Keratinocyte (primary cell): ENCODE measurements at regions not wholly inside any gene's neighbourhood (a gene's known extent, or its start where the extent isn't known, plus 50 kb on each side); places are given as distances from the start of the nearest gene placed in this dataset.

Experiments
- DNase-seq: peaks from one replicate; pipeline ENCODE4 v3.0.0-alpha.2; 2011; ENCODE audit warnings: low read depth, missing footprints, low spot score
- FAIRE-seq: peaks from 2 replicates; lab custom pipeline; 2011; peaks lifted over from hg19 to GRCh38; lab: Jason Lieb, UNC
- H2AFZ ChIP-seq: 2 replicates; pipeline ENCODE4 v1.6.0; 2012; ENCODE audit warnings: low read length, control low read depth, inconsistent platforms; ENCODE audit not compliant: control insufficient read depth
- H3K27ac ChIP-seq: 2 replicates; pipeline ENCODE4 v1.5.1; 2011; ENCODE audit warnings: low read length; ENCODE audit not compliant: control insufficient read depth, insufficient read depth
- H3K27me3 ChIP-seq: 3 replicates; pipeline ENCODE4 v1.6.0; 2011; ENCODE audit warnings: low read length; ENCODE audit not compliant: control insufficient read depth, insufficient read depth; ENCODE audit errors: extremely low read depth
- H3K36me3 ChIP-seq, 2 experiments: 2 replicates in 1 of 2; 3 replicates in 1 of 2; pipeline ENCODE4 v1.5.1; 2011; ENCODE audit warnings: low read length in 2 of 2, mild to moderate bottlenecking in 1 of 2; ENCODE audit not compliant: control insufficient read depth in 2 of 2, insufficient read depth in 2 of 2; ENCODE audit errors: extremely low read depth in 1 of 2
- H3K4me1 ChIP-seq: 3 replicates; pipeline ENCODE4 v1.5.1; 2011; ENCODE audit warnings: low read length; ENCODE audit not compliant: control insufficient read depth, insufficient read depth; ENCODE audit errors: extremely low read depth
- H3K4me2 ChIP-seq: 3 replicates; pipeline ENCODE4 v1.6.0; 2011; ENCODE audit warnings: low read depth, low read length; ENCODE audit not compliant: control insufficient read depth, insufficient read depth; ENCODE audit errors: extremely low read depth
- H3K4me3 ChIP-seq, 3 experiments: fragments of 200-600 bp in 1 of 3; sonication (generic) in 1 of 3; 2 replicates in 2 of 3; 3 replicates in 1 of 3; pipeline ENCODE4 v1.5.1; 2011 to 2016; ENCODE audit warnings: low read length in 3 of 3, mild to moderate bottlenecking in 3 of 3, control low read depth in 2 of 3, inconsistent platforms in 1 of 3, low read depth in 1 of 3, mixed read lengths in 1 of 3, mixed run types in 1 of 3, moderate library complexity in 1 of 3; ENCODE audit not compliant: control insufficient read depth in 2 of 3, insufficient read depth in 2 of 3; ENCODE audit errors: extremely low read depth in 1 of 3
- H3K79me2 ChIP-seq: 2 replicates; pipeline ENCODE4 v1.6.0; 2012; ENCODE audit warnings: low read length; ENCODE audit not compliant: control insufficient read depth, insufficient read depth
- H3K9ac ChIP-seq: 3 replicates; pipeline ENCODE4 v1.6.0; 2011; ENCODE audit warnings: low read length; ENCODE audit not compliant: control insufficient read depth, insufficient read depth; ENCODE audit errors: extremely low read depth
- H3K9me1 ChIP-seq: 3 replicates; pipeline ENCODE4 v1.6.0; 2011; ENCODE audit warnings: low read length; ENCODE audit not compliant: control insufficient read depth, insufficient read depth; ENCODE audit errors: extremely low read depth
- H3K9me3 ChIP-seq: 2 replicates; pipeline ENCODE4 v1.5.1; 2012; ENCODE audit warnings: low read depth, low read length; ENCODE audit not compliant: control insufficient read depth
- H4K20me1 ChIP-seq: 3 replicates; pipeline ENCODE4 v1.6.0; 2011; ENCODE audit warnings: low read length; ENCODE audit not compliant: control insufficient read depth, insufficient read depth; ENCODE audit errors: extremely low read depth
- CTCF ChIP-seq, 3 experiments: IDR thresholded peaks in 1 of 3; conservative IDR thresholded peaks in 1 of 3; optimal IDR thresholded peaks in 1 of 3; 2 replicates in 2 of 3; 3 replicates in 1 of 3; pipeline versions ENCODE3 to v1.5.1; 2011; ENCODE audit warnings: low read length in 3 of 3, mild to moderate bottlenecking in 3 of 3, moderate library complexity in 2 of 3, control low read depth in 1 of 3, inconsistent platforms in 1 of 3; ENCODE audit not compliant: insufficient read depth in 2 of 3; ENCODE audit errors: extremely low read depth in 1 of 3
- EZH2 ChIP-seq: IDR thresholded peaks from one replicate; pipeline ENCODE4 v1.6.1; 2012; ENCODE audit warnings: inconsistent platforms, mild to moderate bottlenecking, low read length, moderate library complexity
- dilution Hi-C: fragments of 300-500 bp; cut with MboI; formaldehyde crosslinking; loops from one replicate; pipeline ENCODE4 v1.7.0; 2020; ENCODE audit warnings: low sequenced_read_pairs; ENCODE audit not compliant: extremely low pct_ligation_motif_present

GRCh38 chr4:181701894-181702293, 541.3 kb upstream of the TENM3 start:
- no peaks in the 10 kb centered on the region for H4K20me1 ChIP-seq
- no peak overlapping the region for H3K27ac ChIP-seq
- TF ChIP-seq CTCF (optimal IDR thresholded peaks at IDR 0.05 in 1 of 3, IDR thresholded peaks at IDR 0.05 in 1 of 3, conservative IDR thresholded peaks at IDR 0.05 in 1 of 3; ENCODE audit: extremely low read depth in 1 of 3, insufficient read depth in 2 of 3, low read length in 3 of 3): no peak
- TF ChIP-seq EZH2: no peak
- no peak overlapping the region for H3K9ac ChIP-seq
- no peak overlapping the region for H3K4me3 ChIP-seq
- no peaks in the 10 kb centered on the region for H3K79me2 ChIP-seq
- H3K27me3 ChIP-seq: no peaks in the 10 kb centered on the region
- FAIRE-seq: no peak
- H3K9me3 ChIP-seq: no peaks in the 10 kb centered on the region
- DNase-seq: no peak
- H3K36me3 ChIP-seq: no peaks in the 10 kb centered on the region
- H3K9me1 ChIP-seq: no peaks in the 10 kb centered on the region
- no peak overlapping the region for H3K4me2 ChIP-seq
- dilution Hi-C loops: no loop called here
- H2AFZ ChIP-seq: no peak overlapping the region
- H3K4me1 ChIP-seq: no peaks in the 10 kb centered on the region

- Histone ChIP-seq H3K27ac (no peak overlapping the region), H4K20me1 (no peaks in the 10 kb centered on the region), H3K4me3 (no peak overlapping the region), H3K9ac (no peak overlapping the region), H3K4me2 (no peak overlapping the region), H2AFZ (no peak overlapping the region), H3K36me3 (no peaks in the 10 kb centered on the region), H3K79me2 (no peaks in the 10 kb centered on the region), H3K4me1 (no peaks in the 10 kb centered on the region), H3K9me3 (no peaks in the 10 kb centered on the region), H3K27me3 (no peaks in the 10 kb centered on the region), H3K9me1 (no peaks in the 10 kb centered on the region)
- TF ChIP-seq CTCF (optimal IDR thresholded peaks at IDR 0.05 in 1 of 3, IDR thresholded peaks at IDR 0.05 in 1 of 3, conservative IDR thresholded peaks at IDR 0.05 in 1 of 3; ENCODE audit: extremely low read depth in 1 of 3, insufficient read depth in 2 of 3, low read length in 3 of 3) (no peak), EZH2 (no peak)
- dilution Hi-C loops: no loop called here
- DNase-seq (no peak), FAIRE-seq (no peak)
Measured at GRCh38 chr4:181702864-181703495, 540.2 kb upstream of the TENM3 start.
